ENCODE measurements at regions not wholly inside any gene's neighbourhood (a gene's known extent, or its start where the extent isn't known, plus 50 kb on each side); places are given as distances from the start of the nearest gene placed in this dataset.

DNA sequence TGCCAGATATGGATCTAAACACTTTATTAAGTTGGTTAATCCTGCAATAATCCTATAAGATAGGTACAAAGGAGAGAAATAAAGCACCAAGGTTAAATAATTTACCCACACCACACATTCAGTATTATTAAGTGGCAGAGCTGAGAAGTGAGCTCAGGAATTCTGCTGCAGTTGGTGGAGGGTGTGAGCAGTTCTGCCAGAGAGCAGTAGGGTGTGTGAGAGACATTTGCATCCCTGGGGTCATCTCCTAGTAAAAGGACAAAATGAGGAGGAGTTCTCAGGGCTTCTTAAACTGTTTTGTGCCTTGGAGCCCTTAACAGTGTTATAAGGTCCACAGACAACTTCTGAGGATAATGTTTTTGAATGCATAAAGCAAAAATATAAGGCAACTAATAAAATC lies 484.5 kb downstream of the TAFA4 start:
- TF ChIP-seq CTCF (IDR thresholded peaks at IDR 0.05) = no peak
- no peak for TF ChIP-seq POLR2A (IDR thresholded peaks at IDR 0.05)
- TF ChIP-seq EP300 (IDR thresholded peaks at IDR 0.05) = no peak

All from tibial nerve (tissue), 4 donors.